HL-60 (cell line): ENCODE measurements at regions not wholly inside any gene's neighbourhood (a gene's known extent, or its start where the extent isn't known, plus 50 kb on each side); places are given as distances from the start of the nearest gene placed in this dataset.

ENCODE experiments used
- DNase-seq, 2 experiments: peaks; one replicate each; pipeline ENCODE4 v3.0.0-alpha.2; 2010 to 2020; ENCODE audit warnings: low read depth in 1 of 2, low spot score in 1 of 2
- H3K27ac ChIP-seq: fragments of 250-450 bp; sonication (Bioruptor Pico); replicated peaks from 2 replicates; pipeline ENCODE4 v1.5.1; 2020; ENCODE audit warnings: mild to moderate bottlenecking, moderate library complexity
- H3K27me3 ChIP-seq: fragments of 250-450 bp; sonication (Bioruptor Pico); 2 replicates; pipeline ENCODE4 v1.5.1; 2021; ENCODE audit warnings: mild to moderate bottlenecking, moderate library complexity; ENCODE audit not compliant: insufficient read depth, poor library complexity, severe bottlenecking
- H3K4me3 ChIP-seq: replicated peaks from 2 replicates; pipeline ENCODE4 v1.5.1; 2011; ENCODE audit warnings: mild to moderate bottlenecking, control low read depth, low read length; ENCODE audit not compliant: insufficient read depth
- CTCF ChIP-seq: IDR thresholded peaks from one replicate; pipeline ENCODE4 v1.5.1; 2011; ENCODE audit warnings: low read length, control low read depth, inconsistent platforms; ENCODE audit not compliant: insufficient read depth
- GABPA ChIP-seq: IDR thresholded peaks from 2 replicates; pipeline ENCODE4 v1.6.1; 2012; ENCODE audit warnings: low read depth
- POLR2AphosphoS5 ChIP-seq: IDR thresholded peaks from 2 replicates; pipeline ENCODE4 v1.6.1; 2012; ENCODE audit warnings: low read depth
- REST ChIP-seq: IDR thresholded peaks from 2 replicates; pipeline ENCODE4 v1.6.1; 2012; ENCODE audit warnings: low read depth; ENCODE audit not compliant: insufficient replicate concordance
- SPI1 ChIP-seq: IDR thresholded peaks from 2 replicates; pipeline ENCODE4 v1.6.1; 2012; ENCODE audit warnings: low read depth, mild to moderate bottlenecking, borderline replicate concordance

GRCh38 chr13:80284290-80284689 lies 56.6 kb downstream of the SPRY2 start:
- no peak overlapping the region for H3K27ac ChIP-seq
- no peak for DNase-seq
- no peaks in the 10 kb centered on the region for H3K27me3 ChIP-seq
- no peak for TF ChIP-seq REST
- no peak for TF ChIP-seq CTCF
- TF ChIP-seq POLR2AphosphoS5 = no peak
- no peak for TF ChIP-seq GABPA
- no peak for TF ChIP-seq SPI1
- no peak overlapping the region for H3K4me3 ChIP-seq

GRCh38 chr13:80278706-80279105 lies 62.2 kb downstream of the SPRY2 start:
- Histone ChIP-seq H3K27ac (no peak overlapping the region), H3K4me3 (no peak overlapping the region), H3K27me3 (no peaks in the 10 kb centered on the region)
- no peak for TF ChIP-seq POLR2AphosphoS5
- no peak for DNase-seq

- Histone ChIP-seq H3K27ac (no peak overlapping the region), H3K27me3 (no peaks in the 10 kb centered on the region), H3K4me3 (no peak overlapping the region)
- TF ChIP-seq CTCF = no peak
- TF ChIP-seq SPI1 = no peak
- no peak for TF ChIP-seq GABPA
- TF ChIP-seq POLR2AphosphoS5 = no peak
- TF ChIP-seq REST = no peak
- no peak for DNase-seq
These were observed 64.3 kb downstream of the SPRY2 start for GRCh38 chr13:80276371-80277289.

- TF ChIP-seq SPI1 (no peak), POLR2AphosphoS5 (no peak), GABPA (no peak), CTCF (no peak), REST (no peak)
- Histone ChIP-seq H3K4me3 (no peak overlapping the region), H3K27ac (no peak overlapping the region), H3K27me3 (no peaks in the 10 kb centered on the region)
- no peak for DNase-seq
These were observed 66.3 kb downstream of the SPRY2 start for GRCh38 chr13:80274643-80275042.
